ENCODE measurements at regions not wholly inside any gene's neighbourhood (a gene's known extent, or its start where the extent isn't known, plus 50 kb on each side); places are given as distances from the start of the nearest gene placed in this dataset.
"Not testable (repeated sequence)": the region's sequence is repeated elsewhere in the genome, so short reads cannot be mapped to it uniquely, and the experiment has no call there.

GRCh38 chr12:59344224-59344623, 251.6 kb upstream of the SLC16A7 start:
- DNase-seq, result no peak

GRCh38 chr12:59329462-59329861, 266.4 kb upstream of the SLC16A7 start:
- DNase-seq, result no peak

- not testable (repeated sequence) for DNase-seq
Measured at GRCh38 chr12:59328395-59329075, 267.3 kb upstream of the SLC16A7 start.

GRCh38 chr12:59326457-59326856, 269.4 kb upstream of the SLC16A7 start:
- not testable (repeated sequence) for DNase-seq

- peak; percentile 23 for DNase-seq
Measured at GRCh38 chr12:59322473-59322872, 273.4 kb upstream of the SLC16A7 start.

GRCh38 chr12:59321278-59321677, 274.6 kb upstream of the SLC16A7 start:
- DNase-seq, result no peak

- DNase-seq, result no peak
Measured at GRCh38 chr12:59320112-59320511, 275.7 kb upstream of the SLC16A7 start.

GRCh38 chr12:59318940-59319339, 276.9 kb upstream of the SLC16A7 start:
- DNase-seq, result no peak

GRCh38 chr12:59317598-59317997, 278.2 kb upstream of the SLC16A7 start:
- DNase-seq, result no peak

GRCh38 chr12:59316938-59317337, 278.9 kb upstream of the SLC16A7 start:
- DNase-seq, result no peak

- not testable (repeated sequence) for DNase-seq
Measured at GRCh38 chr12:59316354-59316753, 279.5 kb upstream of the SLC16A7 start.

- no peak for DNase-seq
Measured at GRCh38 chr12:59314209-59314608, 281.6 kb upstream of the SLC16A7 start.

- no peak for DNase-seq
Measured at GRCh38 chr12:59304077-59304721, 291.6 kb upstream of the SLC16A7 start.

- DNase-seq, result no peak
Measured at GRCh38 chr12:59298296-59298695, 297.5 kb upstream of the SLC16A7 start.

- no peak for DNase-seq
Measured at GRCh38 chr12:59294221-59294620, 301.6 kb upstream of the SLC16A7 start.

GRCh38 chr12:59282999-59283398, 312.8 kb upstream of the SLC16A7 start:
- peak; percentile 32 for DNase-seq

GRCh38 chr12:59273561-59273960, 322.3 kb upstream of the SLC16A7 start:
- DNase-seq, result not testable (repeated sequence)

GRCh38 chr12:59268295-59268809, 327.5 kb upstream of the SLC16A7 start:
- no peak for DNase-seq

GRCh38 chr12:59260202-59260601, 335.6 kb upstream of the SLC16A7 start:
- DNase-seq, result no peak

GRCh38 chr12:59252731-59253130, 332.4 kb upstream of the LRIG3 start:
- no peak for DNase-seq

- no peak for DNase-seq
Measured at GRCh38 chr12:59250766-59251165, 330.5 kb upstream of the LRIG3 start.

- DNase-seq, result no peak
Measured at GRCh38 chr12:59240048-59240447, 319.7 kb upstream of the LRIG3 start.

- DNase-seq, result no peak
Measured at GRCh38 chr12:59234391-59234790, 314.1 kb upstream of the LRIG3 start.

- DNase-seq, result no peak
Measured at GRCh38 chr12:59230334-59230733, 310.0 kb upstream of the LRIG3 start.

- DNase-seq, result no peak
Measured at GRCh38 chr12:59219148-59219547, 298.8 kb upstream of the LRIG3 start.

Measured in NCI-H345 (cell line).